H9 (cell line): ENCODE measurements at regions not wholly inside any gene's neighbourhood (a gene's known extent, or its start where the extent isn't known, plus 50 kb on each side); places are given as distances from the start of the nearest gene placed in this dataset.

Experiments
- DNase-seq: peaks from one replicate; pipeline ENCODE4 v3.0.0-alpha.2; 2017
- H2AFZ ChIP-seq: one replicate; pipeline ENCODE4 v1.6.1; 2013; ENCODE audit warnings: mild to moderate bottlenecking, low read length, control low read depth, moderate library complexity
- H2AK5ac ChIP-seq: 2 replicates; pipeline ENCODE4 v1.6.1; 2013; ENCODE audit warnings: low read length, control low read depth, mixed read lengths; ENCODE audit not compliant: insufficient read length
- H2BK120ac ChIP-seq: one replicate; pipeline ENCODE4 v1.6.1; 2013; ENCODE audit warnings: low read depth, mild to moderate bottlenecking, low read length, control low read depth, inconsistent platforms; ENCODE audit not compliant: poor library complexity, severe bottlenecking
- H2BK12ac ChIP-seq: 2 replicates; pipeline ENCODE4 v1.6.1; 2013; ENCODE audit warnings: low read length, control low read depth, mixed read lengths, low read depth; ENCODE audit not compliant: insufficient read length
- H2BK15ac ChIP-seq: 2 replicates; pipeline ENCODE4 v1.6.1; 2013; ENCODE audit warnings: low read depth, low read length, control low read depth
- H2BK20ac ChIP-seq: one replicate; pipeline ENCODE4 v1.6.1; 2013; ENCODE audit warnings: low read depth, mild to moderate bottlenecking, low read length, control low read depth, inconsistent platforms; ENCODE audit not compliant: poor library complexity, severe bottlenecking
- H2BK5ac ChIP-seq: 2 replicates; pipeline ENCODE4 v1.6.1; 2013; ENCODE audit warnings: low read length, control low read depth, mixed read lengths; ENCODE audit not compliant: insufficient read length
- H3K14ac ChIP-seq: 2 replicates; pipeline ENCODE4 v1.6.1; 2013; ENCODE audit warnings: low read length, control low read depth; ENCODE audit not compliant: insufficient read depth
- H3K18ac ChIP-seq: 2 replicates; pipeline ENCODE4 v1.6.1; 2013; ENCODE audit warnings: low read depth, mild to moderate bottlenecking, mixed read lengths, low read length, control low read depth; ENCODE audit not compliant: insufficient read length
- H3K23ac ChIP-seq: 2 replicates; pipeline ENCODE4 v1.6.1; 2013; ENCODE audit warnings: low read length, control low read depth, mixed read lengths, low read depth; ENCODE audit not compliant: insufficient read length
- H3K23me2 ChIP-seq: 2 replicates; pipeline ENCODE4 v1.6.1; 2013; ENCODE audit warnings: low read depth, mild to moderate bottlenecking, mixed read lengths, low read length, control low read depth; ENCODE audit not compliant: insufficient read length, poor library complexity, severe bottlenecking
- H3K27ac ChIP-seq: 2 replicates; pipeline ENCODE4 v1.5.1; 2013; ENCODE audit warnings: low read length, control low read depth, mixed read lengths, low read depth; ENCODE audit not compliant: insufficient read length
- H3K27me3 ChIP-seq: 2 replicates; pipeline ENCODE4 v1.6.1; 2013; ENCODE audit warnings: low read length, control low read depth, inconsistent platforms; ENCODE audit not compliant: insufficient read depth
- H3K4ac ChIP-seq: 2 replicates; pipeline ENCODE4 v1.6.1; 2013; ENCODE audit warnings: low read depth, mild to moderate bottlenecking, control low read depth, inconsistent platforms, low read length, moderate library complexity
- H3K4me1 ChIP-seq: 2 replicates; pipeline ENCODE4 v1.6.1; 2013; ENCODE audit warnings: low read length, control low read depth, inconsistent platforms; ENCODE audit not compliant: insufficient read depth
- H3K4me2 ChIP-seq: 2 replicates; pipeline ENCODE4 v1.6.1; 2013; ENCODE audit warnings: low read length, control low read depth, mixed read lengths; ENCODE audit not compliant: insufficient read length, insufficient read depth
- H3K56ac ChIP-seq: 2 replicates; pipeline ENCODE4 v1.6.1; 2013; ENCODE audit warnings: low read depth, mild to moderate bottlenecking, mixed read lengths, low read length, control low read depth; ENCODE audit not compliant: insufficient read length
- H3K79me1 ChIP-seq: 2 replicates; pipeline ENCODE4 v1.6.1; 2013; ENCODE audit warnings: low read depth, mild to moderate bottlenecking, moderate library complexity, low read length, control low read depth, inconsistent platforms; ENCODE audit not compliant: insufficient read depth, poor library complexity, severe bottlenecking
- H3K79me2 ChIP-seq: 2 replicates; pipeline ENCODE4 v1.6.1; 2013; ENCODE audit warnings: low read length, control low read depth, inconsistent platforms; ENCODE audit not compliant: insufficient read depth
- H3K9ac ChIP-seq: 2 replicates; pipeline ENCODE4 v1.6.1; 2013; ENCODE audit warnings: low read length, control low read depth, mixed read lengths; ENCODE audit not compliant: insufficient read length; ENCODE audit errors: extremely low read depth
- H3K9me3 ChIP-seq: one replicate; pipeline ENCODE4 v1.6.1; 2013; ENCODE audit warnings: low read depth, low read length, inconsistent platforms; ENCODE audit not compliant: control insufficient read depth
- H3T11ph ChIP-seq: one replicate; pipeline ENCODE4 v1.6.1; 2013; ENCODE audit warnings: mild to moderate bottlenecking, low read length, control low read depth, inconsistent platforms
- H4K20me1 ChIP-seq: one replicate; pipeline ENCODE4 v1.6.1; 2013; ENCODE audit not compliant: control insufficient read depth, insufficient read length, insufficient read depth
- H4K5ac ChIP-seq: 2 replicates; pipeline ENCODE4 v1.6.1; 2013; ENCODE audit warnings: low read depth, mild to moderate bottlenecking, mixed read lengths, low read length, control low read depth; ENCODE audit not compliant: insufficient read length
- H4K8ac ChIP-seq: replicated peaks from 2 replicates; pipeline ENCODE4 v1.6.1; 2013; ENCODE audit warnings: low read length, control low read depth, mixed read lengths, low read depth; ENCODE audit not compliant: insufficient read length
- H4K91ac ChIP-seq: 2 replicates; pipeline ENCODE4 v1.6.1; 2013; ENCODE audit warnings: low read depth, mild to moderate bottlenecking, moderate library complexity, mixed read lengths, low read length, control low read depth; ENCODE audit not compliant: insufficient read length
- H3K27ac Mint-ChIP-seq, 3 experiments: 2 replicates in 2 of 3; 3 replicates in 1 of 3; pipeline ENCODE4 v1.8.0; 2020 to 2021; ENCODE audit warnings: mixed read lengths in 3 of 3, mild to moderate bottlenecking in 1 of 3, moderate library complexity in 1 of 3
- H3K27me3 Mint-ChIP-seq: 2 replicates; pipeline ENCODE4 v1.8.0; 2021; ENCODE audit warnings: low read depth, mild to moderate bottlenecking, moderate library complexity, mixed read lengths
- H3K36me3 Mint-ChIP-seq, 3 experiments: 2 replicates in 2 of 3; 3 replicates in 1 of 3; pipeline ENCODE4 v1.8.0; 2020 to 2021; ENCODE audit warnings: low read depth in 3 of 3, mixed read lengths in 3 of 3; ENCODE audit not compliant: insufficient read depth in 1 of 3
- H3K4me1 Mint-ChIP-seq, 2 experiments: 2 replicates each; pipeline ENCODE4 v1.8.0; 2020; ENCODE audit warnings: mixed read lengths in 2 of 2
- H3K4me3 Mint-ChIP-seq, 2 experiments: 2 replicates in 1 of 2; 3 replicates in 1 of 2; pipeline ENCODE4 v1.8.0; 2020 to 2021; ENCODE audit warnings: mild to moderate bottlenecking in 2 of 2, mixed read lengths in 2 of 2, moderate library complexity in 1 of 2
- H3K9me3 Mint-ChIP-seq, 2 experiments: 2 replicates in 1 of 2; 3 replicates in 1 of 2; pipeline ENCODE4 v1.8.0; 2020; ENCODE audit warnings: mild to moderate bottlenecking in 2 of 2, mixed read lengths in 2 of 2, moderate library complexity in 1 of 2
- CTCF ChIP-seq: fragments of 200-600 bp; sonication (generic); conservative IDR thresholded peaks from 3 replicates; pipeline ENCODE4 v1.8.0; 2021; ENCODE audit warnings: antibody characterized with exemption, mild to moderate bottlenecking
- WGBS: extraction: QIAGEN DNeasy Blood & Tissue Kit; methylation state at CpG from one replicate; pipeline ENCODE4 v1.1.7; 2013; ENCODE audit warnings: missing lambda C conversion rate, low lambda C conversion rate, mixed read lengths; ENCODE audit not compliant: insufficient read length; ENCODE audit errors: extremely low coverage; 5-methylcytosine and 5-hydroxymethylcytosine counted together

GRCh38 chrX:10090319-10090718, 66.5 kb upstream of the CLCN4 start:
- Histone ChIP-seq H2AK5ac (no peak overlapping the region), H3K9me3 (no peaks in the 10 kb centered on the region), H3K4ac (no peak overlapping the region), H3K27ac (no peak overlapping the region), H3K23me2 (peaks cover 3% of the 10 kb centered on the region), H3K18ac (no peak overlapping the region), H3T11ph (no peak overlapping the region), H3K27me3 (no peaks in the 10 kb centered on the region), H2BK20ac (no peak overlapping the region), H3K56ac (no peak overlapping the region), H2AFZ (no peak overlapping the region), H3K14ac (no peak overlapping the region), H3K23ac (no peak overlapping the region), H3K79me1 (no peaks in the 10 kb centered on the region), H2BK120ac (no peak overlapping the region), H3K4me2 (no peak overlapping the region), H3K9ac (no peak overlapping the region), H4K8ac (no peak overlapping the region), H2BK15ac (no peak overlapping the region), H3K4me1 (no peaks in the 10 kb centered on the region), H4K20me1 (no peaks in the 10 kb centered on the region), H2BK5ac (no peak overlapping the region), H2BK12ac (no peak overlapping the region), H4K91ac (no peak overlapping the region), H4K5ac (no peak overlapping the region), H3K79me2 (no peaks in the 10 kb centered on the region)
- Mint-ChIP-seq H3K9me3 (peaks cover 34% of the 10 kb centered on the region in 2 experiments), H3K27ac (no peak overlapping the region), H3K4me3 (no peak overlapping the region), H3K36me3 (peaks cover 24 to 52% (median 30%) of the 10 kb centered on the region in 3 experiments), H3K27me3 (no peaks in the 10 kb centered on the region), H3K4me1 (no peaks in the 10 kb centered on the region)
- no peak for TF ChIP-seq CTCF
- no peak for DNase-seq
- no CpG with 5 or more reads among the region's 11 CpGs for WGBS
